Endodermal cell (in vitro differentiated cells): ENCODE measurements at regions not wholly inside any gene's neighbourhood (a gene's known extent, or its start where the extent isn't known, plus 50 kb on each side); places are given as distances from the start of the nearest gene placed in this dataset.

ENCODE experiments used
- DNase-seq: peaks from one replicate; pipeline ENCODE4 v3.0.0-alpha.2; 2017
- H3K27ac ChIP-seq: 2 replicates; pipeline ENCODE4 v1.5.1; 2013; ENCODE audit warnings: mild to moderate bottlenecking, low read depth, low read length, moderate library complexity
- H3K27me3 ChIP-seq: 2 replicates; pipeline ENCODE4 v1.6.1; 2013; ENCODE audit warnings: mild to moderate bottlenecking, low read length, moderate library complexity; ENCODE audit not compliant: insufficient read depth, control insufficient read depth, poor library complexity, severe bottlenecking
- H3K36me3 ChIP-seq: 2 replicates; pipeline ENCODE4 v1.7.0; 2013; ENCODE audit warnings: mild to moderate bottlenecking, low read length, moderate library complexity; ENCODE audit not compliant: control insufficient read depth, insufficient read depth
- H3K4me1 ChIP-seq: one replicate; pipeline ENCODE4 v1.7.0; 2013; ENCODE audit warnings: low read length; ENCODE audit not compliant: control insufficient read depth, insufficient read depth
- H3K4me3 ChIP-seq: 2 replicates; pipeline ENCODE4 v1.5.1; 2013; ENCODE audit warnings: mild to moderate bottlenecking, low read length, moderate library complexity
- H3K9ac ChIP-seq: 2 replicates; pipeline ENCODE4 v1.6.1; 2013; ENCODE audit warnings: mild to moderate bottlenecking, low read length, moderate library complexity; ENCODE audit not compliant: poor library complexity, severe bottlenecking; ENCODE audit errors: extremely low read depth
- H3K9me3 ChIP-seq: 2 replicates; pipeline ENCODE4 v1.6.1; 2013; ENCODE audit warnings: mild to moderate bottlenecking, low read length, moderate library complexity; ENCODE audit not compliant: control insufficient read depth
- H3K27ac Mint-ChIP-seq: 2 replicates; pipeline ENCODE4 v1.8.0; 2020; ENCODE audit warnings: mixed read lengths
- H3K27me3 Mint-ChIP-seq: 2 replicates; pipeline ENCODE4 v1.8.0; 2021; ENCODE audit warnings: mild to moderate bottlenecking, mixed read lengths; ENCODE audit not compliant: insufficient read depth
- H3K36me3 Mint-ChIP-seq: 2 replicates; pipeline ENCODE4 v1.8.0; 2020; ENCODE audit warnings: low read depth, mixed read lengths
- H3K4me1 Mint-ChIP-seq: 2 replicates; pipeline ENCODE4 v1.8.0; 2020; ENCODE audit warnings: mixed read lengths
- H3K4me3 Mint-ChIP-seq: 2 replicates; pipeline ENCODE4 v1.8.0; 2020; ENCODE audit warnings: mild to moderate bottlenecking, moderate library complexity, mixed read lengths
- H3K9me3 Mint-ChIP-seq: 2 replicates; pipeline ENCODE4 v1.8.0; 2020; ENCODE audit warnings: mild to moderate bottlenecking, mixed read lengths
- WGBS, 2 experiments: methylation state at CpG; one replicate each; pipeline versions ENCODE4 v1.1.5 to v1.1.7; 2013; ENCODE audit warnings: missing lambda C conversion rate in 2 of 2, mixed read lengths in 1 of 2; ENCODE audit not compliant: insufficient coverage in 1 of 2, insufficient read length in 1 of 2; 5-methylcytosine and 5-hydroxymethylcytosine counted together
- TF ChIP-seq, protein P1 (sequence below): fragments of 200-600 bp; sonication (generic); conservative IDR thresholded peaks from 2 replicates; pipeline ENCODE4 v1.5.0; 2021; ENCODE audit warnings: antibody characterized with exemption, mild to moderate bottlenecking

GRCh38 chr9:87148331-87149104 lies 201.2 kb upstream of the GAS1 start:
- peaks cover 29% of the 10 kb centered on the region for H3K27me3 Mint-ChIP-seq
- Histone ChIP-seq H3K4me1 (peaks cover 3% of the 10 kb centered on the region), H3K9ac (no peak overlapping the region), H3K27me3 (no peaks in the 10 kb centered on the region), H3K9me3 (no peaks in the 10 kb centered on the region), H3K27ac (peak overlapping the region; percentile 34), H3K4me3 (no peak overlapping the region), H3K36me3 (no peaks in the 10 kb centered on the region)
- WGBS, 2 experiments = 57 to 65% methylated on average over 28 to 49 of the region's 49 CpGs
- peaks cover 7% of the 10 kb centered on the region for H3K4me1 Mint-ChIP-seq
- TF ChIP-seq, protein P1, sequence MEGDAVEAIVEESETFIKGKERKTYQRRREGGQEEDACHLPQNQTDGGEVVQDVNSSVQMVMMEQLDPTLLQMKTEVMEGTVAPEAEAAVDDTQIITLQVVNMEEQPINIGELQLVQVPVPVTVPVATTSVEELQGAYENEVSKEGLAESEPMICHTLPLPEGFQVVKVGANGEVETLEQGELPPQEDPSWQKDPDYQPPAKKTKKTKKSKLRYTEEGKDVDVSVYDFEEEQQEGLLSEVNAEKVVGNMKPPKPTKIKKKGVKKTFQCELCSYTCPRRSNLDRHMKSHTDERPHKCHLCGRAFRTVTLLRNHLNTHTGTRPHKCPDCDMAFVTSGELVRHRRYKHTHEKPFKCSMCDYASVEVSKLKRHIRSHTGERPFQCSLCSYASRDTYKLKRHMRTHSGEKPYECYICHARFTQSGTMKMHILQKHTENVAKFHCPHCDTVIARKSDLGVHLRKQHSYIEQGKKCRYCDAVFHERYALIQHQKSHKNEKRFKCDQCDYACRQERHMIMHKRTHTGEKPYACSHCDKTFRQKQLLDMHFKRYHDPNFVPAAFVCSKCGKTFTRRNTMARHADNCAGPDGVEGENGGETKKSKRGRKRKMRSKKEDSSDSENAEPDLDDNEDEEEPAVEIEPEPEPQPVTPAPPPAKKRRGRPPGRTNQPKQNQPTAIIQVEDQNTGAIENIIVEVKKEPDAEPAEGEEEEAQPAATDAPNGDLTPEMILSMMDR = peak; percentile 35
- peak; percentile 90 for DNase-seq
- H3K4me3 Mint-ChIP-seq = peak overlapping the region; percentile 48
- H3K9me3 Mint-ChIP-seq = peaks cover 12% of the 10 kb centered on the region
- peak overlapping the region; percentile 94 for H3K27ac Mint-ChIP-seq
- no peaks in the 10 kb centered on the region for H3K36me3 Mint-ChIP-seq

DNA sequence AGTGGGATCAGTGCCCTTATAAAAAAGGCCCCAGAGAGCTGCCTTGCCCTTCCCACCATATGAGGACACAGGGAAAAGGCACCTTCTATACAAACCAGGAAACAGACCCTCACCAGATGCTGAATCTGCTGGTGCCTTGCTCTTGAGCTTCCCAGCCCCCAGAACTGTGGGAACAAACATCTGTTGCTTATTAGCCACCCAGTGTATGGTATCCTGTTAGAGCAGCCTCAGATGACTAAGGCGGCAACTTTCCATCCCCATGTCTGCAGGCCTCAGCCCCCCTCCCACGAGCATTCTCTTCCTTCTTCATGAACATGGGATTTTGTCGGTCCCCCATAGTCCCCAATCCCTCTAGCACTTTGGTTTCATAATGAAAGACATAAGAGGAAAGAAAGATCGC lies 202.5 kb upstream of the GAS1 start:
- WGBS, 2 experiments = 68 to 83% methylated on average over 1 to 4 of the region's 4 CpGs
- Mint-ChIP-seq H3K36me3 (no peaks in the 10 kb centered on the region), H3K4me1 (peaks cover 7% of the 10 kb centered on the region), H3K4me3 (no peak overlapping the region), H3K27me3 (peaks cover 28% of the 10 kb centered on the region), H3K9me3 (peaks cover 12% of the 10 kb centered on the region), H3K27ac (no peak overlapping the region)
- Histone ChIP-seq H3K9ac (no peak overlapping the region), H3K27ac (no peak overlapping the region), H3K27me3 (no peaks in the 10 kb centered on the region), H3K4me1 (peaks cover 3% of the 10 kb centered on the region), H3K36me3 (no peaks in the 10 kb centered on the region), H3K4me3 (no peak overlapping the region), H3K9me3 (no peaks in the 10 kb centered on the region)
- no peak for DNase-seq
- TF ChIP-seq, protein P1 = no peak

DNA sequence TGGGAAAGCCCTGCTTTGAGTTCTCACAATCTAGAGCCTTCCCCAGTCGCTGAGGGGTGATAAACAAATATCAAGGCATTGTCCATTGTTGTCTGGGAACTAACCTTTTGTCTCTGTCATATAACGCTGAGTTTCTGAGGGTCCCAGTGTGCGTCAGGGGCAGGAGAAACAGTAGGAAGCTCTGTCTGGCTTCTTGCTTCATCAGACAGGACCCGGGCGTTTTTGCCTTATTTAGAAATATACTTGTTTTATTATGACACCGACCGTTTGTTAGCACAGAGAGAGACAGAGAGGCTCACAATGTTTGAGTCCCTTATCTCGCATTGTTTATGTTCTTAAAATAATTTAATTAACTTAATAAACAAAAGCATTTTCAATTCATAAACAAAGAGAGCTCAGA lies 204.9 kb upstream of the GAS1 start:
- Mint-ChIP-seq H3K27me3 (peaks cover 23% of the 10 kb centered on the region), H3K9me3 (peaks cover 12% of the 10 kb centered on the region), H3K4me3 (no peak overlapping the region), H3K27ac (no peak overlapping the region), H3K36me3 (no peaks in the 10 kb centered on the region), H3K4me1 (peaks cover 7% of the 10 kb centered on the region)
- Histone ChIP-seq H3K4me1 (peaks cover 3% of the 10 kb centered on the region), H3K36me3 (no peaks in the 10 kb centered on the region), H3K4me3 (no peak overlapping the region), H3K9ac (no peak overlapping the region), H3K9me3 (no peaks in the 10 kb centered on the region), H3K27me3 (no peaks in the 10 kb centered on the region), H3K27ac (no peak overlapping the region)
- WGBS, 2 experiments = 86 to 91% methylated on average over 3 to 8 of the region's 8 CpGs
- no peak for DNase-seq
- TF ChIP-seq, protein P1 = no peak
